GM21528 (cell line): ENCODE measurements at regions not wholly inside any gene's neighbourhood (a gene's known extent, or its start where the extent isn't known, plus 50 kb on each side); places are given as distances from the start of the nearest gene placed in this dataset.
A peak's percentile ranks its signal among the peaks of the same experiment; 100 is the strongest.

Experiments used
- ATAC-seq: cut with Tn5 transposase; IDR thresholded peaks from one replicate; pipeline ENCODE4 v1.9.1; 2021; ENCODE audit warnings: mild to moderate bottlenecking, moderate library complexity; ENCODE audit not compliant: unreplicated experiment, low FRiP score

GRCh38 chr1:209420276-209420675 lies 163.2 kb upstream of the CAMK1G start:
- no peak for ATAC-seq

DNA sequence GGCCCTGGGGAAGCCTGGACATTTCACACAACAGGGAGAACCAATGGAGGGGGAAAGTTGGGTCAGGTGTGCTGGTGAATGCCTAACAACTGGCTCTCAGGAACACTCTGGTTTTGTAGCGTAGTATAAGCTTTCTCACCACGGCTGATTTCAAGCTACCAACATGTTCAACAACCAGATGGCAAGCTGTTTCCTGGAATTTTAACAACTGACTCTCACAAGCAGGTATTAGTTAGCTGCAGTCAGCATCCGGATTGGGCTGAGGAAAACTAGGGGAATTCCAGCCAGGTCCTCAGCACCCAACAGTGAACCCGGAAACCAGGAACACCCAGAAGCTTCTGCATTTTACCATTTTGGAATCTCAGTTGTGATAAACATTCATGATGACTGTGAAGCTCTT lies 162.3 kb upstream of the CAMK1G start:
- ATAC-seq, result no peak

GRCh38 chr1:209421978-209422680 lies 161.4 kb upstream of the CAMK1G start:
- ATAC-seq, result no peak

DNA sequence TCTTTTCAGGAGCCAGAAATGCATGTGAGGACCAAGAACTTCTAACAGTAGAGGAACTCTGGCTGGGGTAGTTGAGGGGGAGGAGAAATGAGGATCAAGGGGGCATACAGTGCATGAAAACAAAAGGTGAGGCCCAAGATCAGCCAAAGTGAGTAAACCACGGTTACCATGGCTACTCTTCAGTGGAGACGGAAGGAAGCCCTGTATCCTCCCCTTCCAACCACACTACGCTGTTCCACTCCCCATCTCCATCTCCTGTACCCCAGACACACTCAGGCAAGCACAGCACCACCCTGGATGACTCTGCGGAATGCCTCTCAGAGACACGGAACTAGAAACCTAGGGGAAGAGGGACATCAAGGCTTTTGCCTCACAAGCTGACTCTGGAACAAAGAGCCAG lies 157.6 kb upstream of the CAMK1G start:
- no peak for ATAC-seq

DNA sequence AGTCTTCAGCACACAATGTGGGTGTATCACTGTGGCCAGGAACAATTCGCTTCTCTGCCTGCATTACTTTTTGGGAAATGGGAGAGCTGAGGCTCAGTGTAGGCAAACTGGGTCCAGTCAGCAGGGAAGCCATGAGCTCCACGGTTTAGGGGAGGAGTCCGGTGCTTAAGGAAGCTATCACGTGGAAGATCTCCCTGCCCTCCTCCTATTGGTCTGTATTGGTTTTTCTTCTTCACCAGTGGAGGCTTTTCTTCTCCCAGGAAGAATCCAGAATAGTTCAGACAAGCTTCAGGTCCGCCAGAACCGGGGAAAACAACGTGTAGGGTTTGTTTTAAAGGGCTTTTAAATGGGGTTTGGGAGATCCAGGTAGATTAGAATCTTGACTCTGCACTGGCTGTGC lies 156.2 kb upstream of the CAMK1G start:
- no peak for ATAC-seq

GRCh38 chr1:209427811-209428210 lies 155.7 kb upstream of the CAMK1G start:
- no peak for ATAC-seq

DNA sequence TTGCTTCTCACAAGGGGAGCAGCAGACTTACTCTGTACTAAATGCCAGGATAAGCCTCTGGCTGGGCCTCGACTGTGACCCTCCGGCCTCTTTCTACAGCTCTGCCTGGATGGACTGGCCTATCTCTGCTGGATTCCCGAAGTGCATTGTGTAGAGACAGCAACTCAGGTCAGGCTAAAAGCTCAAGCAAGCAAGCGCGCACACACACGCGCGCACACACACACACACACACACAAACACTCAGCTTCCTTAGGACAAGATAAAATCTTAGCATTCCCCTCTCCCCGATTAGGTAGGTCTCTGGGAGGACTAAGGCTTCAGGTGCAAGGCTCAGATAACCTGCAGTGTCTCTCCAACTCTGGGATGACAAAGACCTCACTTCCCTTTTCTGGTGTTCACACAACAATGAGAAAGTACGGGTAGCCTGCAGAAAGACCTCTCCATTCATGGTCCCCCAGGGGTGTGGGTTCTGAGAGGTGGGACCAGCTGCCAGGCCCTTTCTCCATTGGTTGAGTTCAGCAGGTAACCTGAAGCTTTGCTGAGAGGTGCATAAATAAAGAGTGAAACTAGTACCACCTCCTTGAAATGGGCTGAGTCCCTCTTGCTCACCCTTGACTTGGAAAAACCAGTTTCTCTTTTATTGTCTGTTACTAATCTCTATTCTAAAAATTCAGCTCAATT lies 155.1 kb upstream of the CAMK1G start:
- no peak for ATAC-seq

DNA sequence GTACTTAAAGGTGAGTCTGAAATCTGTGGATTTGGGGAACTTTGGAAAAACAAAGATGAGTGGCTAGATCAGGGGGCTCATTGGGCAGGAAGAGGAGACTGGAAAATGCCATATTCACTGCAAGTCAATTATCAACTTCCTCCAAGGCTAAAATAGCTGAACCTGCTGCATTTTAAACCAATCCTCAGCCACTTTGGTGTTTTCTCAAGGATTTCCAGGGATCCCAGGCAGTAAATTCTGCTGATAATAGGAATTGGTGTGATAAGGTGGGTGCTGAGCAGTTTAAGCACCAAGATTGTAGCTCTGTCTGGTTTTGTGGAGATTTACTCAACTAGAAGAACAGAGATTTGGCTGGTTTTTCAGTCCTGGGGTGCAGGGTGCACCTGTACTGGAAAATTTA lies 153.9 kb upstream of the CAMK1G start:
- no peak for ATAC-seq

DNA sequence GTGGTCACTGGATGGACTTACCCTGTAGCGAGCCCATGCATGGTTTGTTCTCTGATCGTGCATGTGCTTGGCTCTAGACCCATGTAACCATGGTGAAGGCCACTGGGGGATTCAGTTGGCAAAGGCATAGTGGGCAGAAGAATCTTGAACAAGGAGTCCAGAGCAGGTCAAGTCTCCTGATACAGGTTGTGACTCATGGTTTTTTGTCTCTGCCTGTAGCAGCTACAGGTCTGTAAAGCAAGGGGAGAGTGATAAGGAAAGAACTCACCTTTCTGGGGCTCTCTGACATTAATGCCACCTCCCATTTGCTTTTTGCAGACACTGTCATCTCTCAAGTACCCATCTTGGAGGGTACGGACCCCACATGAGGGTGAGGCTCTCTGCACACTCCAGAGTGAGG lies 153.4 kb upstream of the CAMK1G start:
- ATAC-seq, result no peak

GRCh38 chr1:209430821-209431259 lies 152.7 kb upstream of the CAMK1G start:
- ATAC-seq, result no peak

DNA sequence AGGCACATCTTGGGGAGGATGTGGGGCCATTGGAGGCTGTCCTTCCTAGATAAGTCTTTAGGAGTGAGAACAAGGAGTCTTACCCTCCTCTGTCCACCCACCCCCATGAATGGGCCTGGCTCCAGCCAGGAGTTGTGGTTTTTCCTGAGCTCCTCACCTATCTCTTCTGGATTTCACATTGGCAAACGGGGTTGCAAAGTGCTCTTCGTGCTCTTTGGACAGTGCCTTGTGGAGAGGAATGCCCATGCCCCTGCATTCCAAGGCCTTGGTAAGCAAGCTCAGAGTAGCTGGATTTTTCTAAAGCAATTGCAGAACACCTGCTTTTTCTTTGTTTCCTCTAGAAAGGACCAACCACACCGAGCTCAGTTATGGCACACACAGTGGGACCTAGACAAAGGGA lies 152.1 kb upstream of the CAMK1G start:
- no peak for ATAC-seq

DNA sequence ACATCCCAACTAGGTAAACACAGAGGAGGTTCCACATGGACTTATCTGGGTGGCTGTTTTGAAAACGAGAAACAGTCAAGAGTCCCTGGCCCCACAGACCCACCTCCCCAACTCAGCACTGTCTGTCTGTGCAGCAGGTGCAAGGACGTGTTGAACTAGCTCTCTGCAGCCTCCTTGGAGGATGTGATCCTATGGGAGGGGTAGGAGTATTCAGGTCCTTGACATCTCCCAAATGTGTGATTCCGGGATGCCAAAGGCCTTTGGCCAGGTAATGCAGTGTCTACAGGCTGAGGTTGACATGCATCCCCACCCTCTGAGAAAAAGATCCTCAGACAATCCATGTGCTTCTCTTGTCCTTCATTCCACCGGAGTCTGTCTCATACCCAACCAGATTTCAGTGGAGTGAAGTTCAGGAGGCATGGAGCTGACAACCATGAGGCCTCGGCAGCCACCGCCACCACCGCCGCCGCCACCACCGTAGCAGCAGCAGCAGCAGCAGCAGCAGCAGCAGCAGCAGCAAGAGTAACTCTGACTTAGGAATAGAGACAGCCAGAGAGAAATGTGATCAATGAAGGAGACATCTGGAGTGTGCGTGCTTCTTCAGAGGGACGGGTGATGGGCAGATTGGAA lies 151.6 kb upstream of the CAMK1G start:
- ATAC-seq, result no peak

DNA sequence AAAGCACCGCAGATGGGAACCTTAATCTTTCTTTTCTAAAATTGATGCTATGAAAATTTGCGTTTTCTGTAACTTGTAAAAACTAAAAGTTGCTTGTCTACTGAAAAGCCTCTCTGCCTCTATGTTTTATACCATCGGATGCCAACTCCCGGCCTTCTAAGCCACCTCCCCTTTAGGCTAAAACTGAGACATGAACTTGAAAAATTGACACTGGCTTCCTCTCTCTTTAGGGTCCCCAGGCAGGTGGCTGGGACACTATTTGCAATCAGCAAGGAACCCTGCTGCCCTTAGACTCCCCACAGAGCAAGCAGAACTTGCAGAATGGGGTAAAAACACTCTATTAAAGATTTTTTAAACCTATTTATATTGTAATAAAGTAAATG lies 151.1 kb upstream of the CAMK1G start:
- ATAC-seq, result no peak

DNA sequence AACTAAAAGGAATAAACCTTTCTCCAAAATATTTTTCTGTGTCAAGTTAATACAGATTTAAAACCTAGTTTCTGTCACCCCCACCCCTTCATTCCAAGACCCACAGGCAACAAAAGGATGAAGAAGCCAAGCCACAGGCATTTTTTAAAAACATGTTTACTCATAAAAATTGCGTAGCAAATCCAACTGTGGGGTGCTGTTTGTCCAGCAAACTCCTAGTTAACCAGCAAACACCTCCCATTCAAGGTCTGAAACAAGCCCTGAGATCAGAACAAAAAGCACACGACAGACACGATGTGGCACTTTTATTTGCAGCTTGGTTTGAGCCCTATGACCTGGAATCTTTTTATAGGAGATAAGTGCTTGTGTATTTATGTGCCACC lies 149.9 kb upstream of the CAMK1G start:
- ATAC-seq, result no peak

DNA sequence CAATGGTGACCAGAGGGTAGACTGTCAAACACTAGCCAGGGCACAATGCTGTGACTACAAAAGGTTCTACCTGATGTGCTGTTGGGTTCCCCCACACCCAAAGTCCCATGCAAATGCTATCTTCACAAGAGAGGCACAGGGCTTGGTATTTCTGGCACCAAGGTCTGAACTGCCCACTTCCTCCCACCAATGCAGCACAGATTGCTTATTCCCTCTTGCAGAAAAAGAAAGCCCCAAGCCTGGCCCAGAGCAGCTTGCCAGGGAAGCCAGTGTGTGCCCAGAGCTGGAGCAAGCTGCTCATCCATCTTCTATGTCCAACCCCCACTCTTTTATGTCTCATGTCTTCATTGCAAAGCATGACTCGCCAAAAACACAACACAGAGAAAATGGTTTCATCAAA lies 149.4 kb upstream of the CAMK1G start:
- ATAC-seq, result no peak

DNA sequence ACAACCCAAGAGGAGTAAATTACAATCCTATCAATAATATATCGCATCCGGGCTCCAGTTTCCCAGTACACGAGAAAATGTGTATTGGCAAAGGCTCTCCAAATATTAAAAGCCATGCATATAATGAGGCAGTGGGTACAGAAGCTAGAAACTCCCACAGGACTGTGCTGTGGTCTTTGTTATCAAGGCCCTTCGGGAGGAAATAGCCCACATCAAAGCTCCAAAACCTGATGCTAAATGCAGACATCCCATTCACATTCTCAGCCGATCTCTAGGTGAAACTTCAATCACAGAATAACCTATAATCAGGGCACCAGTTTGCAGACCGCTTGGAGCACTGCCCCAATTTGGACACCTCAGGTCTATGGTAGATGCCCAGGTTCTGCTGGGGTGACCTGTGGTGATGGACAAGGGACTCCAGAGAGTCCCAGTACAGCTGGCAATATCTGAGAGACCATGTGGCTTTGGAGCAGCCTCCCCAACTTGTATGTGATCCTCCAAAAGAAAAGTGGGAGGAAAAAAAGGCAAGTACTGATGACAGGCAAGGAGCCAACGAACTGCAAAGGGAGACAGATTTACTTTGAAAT lies 148.8 kb upstream of the CAMK1G start:
- no peak for ATAC-seq

- ATAC-seq, result peak; percentile 73
These were observed 147.6 kb upstream of the CAMK1G start for GRCh38 chr1:209435654-209436566.

DNA sequence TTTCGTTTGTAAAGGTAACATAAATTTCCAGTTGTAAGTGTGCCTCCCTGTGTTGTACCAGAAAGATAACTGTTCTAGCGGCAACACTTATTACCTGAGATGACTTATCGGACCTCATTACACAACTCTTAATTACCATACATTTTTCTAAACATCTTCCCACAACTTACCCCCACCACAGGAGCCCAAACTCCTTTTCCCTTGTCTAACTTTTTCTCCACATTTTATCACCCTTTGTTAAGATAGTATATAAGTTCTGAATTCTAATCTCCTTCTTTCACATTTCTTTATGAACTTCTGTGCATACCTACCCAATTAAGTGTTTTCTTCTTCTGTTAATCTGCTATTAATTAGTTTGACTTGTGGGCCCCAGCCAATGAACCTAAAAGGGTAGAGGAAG lies 143.7 kb upstream of the CAMK1G start:
- ATAC-seq, result no peak

DNA sequence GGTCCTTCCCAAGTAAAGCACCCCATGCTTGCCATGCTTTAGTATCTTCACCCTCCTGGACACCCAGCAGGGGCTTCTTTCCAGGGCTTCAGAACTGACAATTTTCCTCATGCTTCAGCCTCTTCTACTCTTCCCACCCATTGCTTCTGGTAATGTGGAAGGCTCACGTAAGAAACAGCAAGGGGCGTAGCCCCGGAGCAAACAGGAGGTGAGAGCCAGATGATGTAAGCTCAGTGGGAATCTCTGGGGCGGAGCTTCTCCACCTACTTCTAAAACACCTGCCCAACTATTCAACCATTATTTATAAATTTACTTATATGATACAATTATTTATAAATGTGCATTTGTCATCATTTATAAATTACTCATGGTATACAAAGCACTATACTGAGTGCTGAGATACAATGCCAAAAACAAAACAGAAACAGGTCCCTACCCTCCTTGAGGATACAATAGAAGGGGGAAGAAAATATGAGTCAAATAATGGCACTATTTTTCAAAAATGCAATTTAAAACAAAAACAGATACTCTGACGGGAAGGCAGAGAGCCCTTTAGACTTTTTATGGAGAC lies 140.1 kb upstream of the CAMK1G start:
- no peak for ATAC-seq

DNA sequence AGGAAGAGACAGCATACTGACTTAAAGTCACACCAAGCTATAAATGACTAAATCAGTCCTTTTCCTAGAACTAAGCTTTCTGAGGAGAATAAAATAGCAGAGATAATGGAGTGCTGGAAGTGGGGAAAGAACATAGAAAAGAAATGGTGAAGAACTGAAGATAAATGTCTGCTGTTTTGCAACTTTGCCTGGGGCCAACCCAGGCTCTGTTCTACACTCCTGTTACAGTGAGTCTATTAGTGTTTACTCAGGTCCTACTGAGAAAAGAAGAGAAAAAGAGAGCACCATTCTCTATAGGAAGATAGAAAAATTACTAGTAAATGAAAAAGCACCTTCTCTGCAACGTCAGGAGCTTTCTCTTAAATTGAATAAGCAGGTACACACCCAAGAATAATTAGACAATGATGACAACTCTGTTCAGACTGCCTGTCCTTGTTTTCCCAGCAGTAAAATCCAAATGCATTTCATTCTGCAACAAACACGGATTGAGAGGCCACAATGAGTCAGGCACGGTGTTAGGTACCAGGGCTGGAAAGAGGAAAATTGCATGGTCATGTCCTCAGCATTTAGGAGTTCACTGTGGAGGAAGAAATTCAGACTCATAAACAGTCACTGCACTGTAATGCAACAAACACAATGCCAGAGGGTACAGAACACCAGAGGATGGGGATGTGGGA lies 139.4 kb upstream of the CAMK1G start:
- ATAC-seq, result no peak
